Large intestine (tissue), 3 donors: ENCODE measurements at regions not wholly inside any gene's neighbourhood (a gene's known extent, or its start where the extent isn't known, plus 50 kb on each side); places are given as distances from the start of the nearest gene placed in this dataset.

Source experiments
- DNase-seq, 2 donors: peaks; one replicate each; pipeline versions ENCODE4 v3.0.0 to v3.0.0-alpha.2; 2013
- H3K27ac ChIP-seq: one replicate; pipeline ENCODE4 v1.5.1; 2013; ENCODE audit warnings: low read length
- H3K27me3 ChIP-seq: 2 replicates; pipeline ENCODE4 v1.6.1; 2013; ENCODE audit warnings: low read length; ENCODE audit not compliant: control insufficient read depth, insufficient read depth
- H3K36me3 ChIP-seq: 2 replicates; pipeline ENCODE4 v1.6.1; 2013; ENCODE audit warnings: low read length; ENCODE audit not compliant: control insufficient read depth, insufficient read depth
- H3K4me1 ChIP-seq: one replicate; pipeline ENCODE4 v1.6.1; 2013; ENCODE audit warnings: low read length; ENCODE audit not compliant: control insufficient read depth, insufficient read depth
- H3K4me3 ChIP-seq: one replicate; pipeline ENCODE4 v1.5.1; 2013; ENCODE audit warnings: low read length
- H3K9me3 ChIP-seq: one replicate; pipeline ENCODE4 v1.6.1; 2013; ENCODE audit warnings: mild to moderate bottlenecking, low read depth, low read length, moderate library complexity; ENCODE audit not compliant: control insufficient read depth
- WGBS: methylation state at CpG from one replicate; pipeline ENCODE4 v1.1.5; 2013; ENCODE audit warnings: low lambda C conversion rate; ENCODE audit not compliant: insufficient coverage; 5-methylcytosine and 5-hydroxymethylcytosine counted together

GRCh38 chr2:67919490-67919889, 143.3 kb downstream of the C1D start:
- Histone ChIP-seq H3K9me3 (no peaks in the 10 kb centered on the region), H3K4me1 (no peaks in the 10 kb centered on the region), H3K36me3 (no peaks in the 10 kb centered on the region), H3K4me3 (no peak overlapping the region), H3K27ac (no peak overlapping the region), H3K27me3 (no peaks in the 10 kb centered on the region)
- no peak for DNase-seq
- WGBS, result no CpG with 5 or more reads among the region's 1 CpG

GRCh38 chr2:67922080-67922785, 140.6 kb downstream of the C1D start:
- Histone ChIP-seq H3K9me3 (no peaks in the 10 kb centered on the region), H3K36me3 (no peaks in the 10 kb centered on the region), H3K27me3 (no peaks in the 10 kb centered on the region), H3K4me3 (no peak overlapping the region), H3K4me1 (no peaks in the 10 kb centered on the region), H3K27ac (no peak overlapping the region)
- WGBS, result no CpG with 5 or more reads among the region's 4 CpGs
- DNase-seq, result peak in 1 of 2 donors; percentile 18

DNA sequence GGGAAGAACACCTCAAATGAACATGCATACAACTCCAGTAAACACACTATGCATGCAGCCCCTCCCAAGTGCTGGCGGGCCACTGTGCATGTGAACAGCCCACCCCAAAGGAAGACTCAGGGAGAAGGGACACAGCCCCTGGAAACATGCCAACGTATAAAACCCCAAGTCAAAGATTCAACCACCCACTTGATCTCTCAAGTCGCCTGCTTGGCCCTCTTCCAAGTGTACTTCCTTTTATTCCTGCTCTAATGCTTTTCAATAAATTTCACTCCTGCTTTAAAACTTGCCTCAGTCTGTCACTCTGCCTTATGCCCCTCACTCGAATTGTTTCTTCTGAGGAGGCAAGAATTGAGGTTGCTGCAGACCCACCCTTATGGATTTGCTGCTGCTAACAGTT, 139.1 kb downstream of the C1D start:
- Histone ChIP-seq H3K4me3 (no peak overlapping the region), H3K27me3 (no peaks in the 10 kb centered on the region), H3K36me3 (no peaks in the 10 kb centered on the region), H3K9me3 (no peaks in the 10 kb centered on the region), H3K4me1 (no peaks in the 10 kb centered on the region), H3K27ac (no peak overlapping the region)
- no peak for DNase-seq
- WGBS, result 80% methylated on average over 1 of the region's 4 CpGs

- Histone ChIP-seq H3K36me3 (no peaks in the 10 kb centered on the region), H3K9me3 (no peaks in the 10 kb centered on the region)
- 57% methylated on average over 1 of the region's 3 CpGs for WGBS
Observed at GRCh38 chr2:67927501-67927900, 135.3 kb downstream of the C1D start.

DNA sequence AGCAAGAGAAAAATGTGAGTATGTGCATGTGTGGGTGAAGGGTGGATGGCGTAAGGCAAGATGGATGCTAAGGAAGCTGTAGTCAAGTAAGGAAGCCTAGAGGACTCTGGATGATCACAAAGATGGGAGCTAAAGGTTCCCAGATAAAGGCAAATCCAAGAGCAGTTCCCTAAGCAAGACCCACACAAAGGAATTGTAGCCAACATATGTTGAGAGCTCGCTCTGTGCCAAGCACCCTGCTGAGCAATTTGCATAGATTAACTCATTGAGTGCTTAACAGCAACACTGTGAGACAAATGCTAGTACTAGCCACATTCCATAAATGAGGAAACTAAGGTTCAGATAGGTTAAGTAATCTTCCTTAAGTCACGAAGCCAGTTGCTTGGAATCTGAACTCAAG, 132.6 kb downstream of the C1D start:
- Histone ChIP-seq H3K4me1 (no peaks in the 10 kb centered on the region), H3K27ac (no peak overlapping the region), H3K4me3 (no peak overlapping the region), H3K9me3 (no peaks in the 10 kb centered on the region), H3K36me3 (no peaks in the 10 kb centered on the region), H3K27me3 (no peaks in the 10 kb centered on the region)
- no peak for DNase-seq
- no CpG with 5 or more reads among the region's 3 CpGs for WGBS

More at GRCh38 chr2:67927501-67927900, 135.3 kb downstream of the C1D start:
- Histone ChIP-seq H3K27me3 (no peaks in the 10 kb centered on the region), H3K4me3 (no peak overlapping the region), H3K4me1 (no peaks in the 10 kb centered on the region), H3K27ac (no peak overlapping the region)
- DNase-seq, result no peak

GRCh38 chr2:67936969-67937368, 125.8 kb downstream of the C1D start:
- no peak overlapping the region for H3K4me3 ChIP-seq
- 100% methylated on average over 1 of the region's 3 CpGs for WGBS
- H3K4me1 ChIP-seq, result no peaks in the 10 kb centered on the region
- no peaks in the 10 kb centered on the region for H3K36me3 ChIP-seq
- H3K9me3 ChIP-seq, result no peaks in the 10 kb centered on the region
- H3K27me3 ChIP-seq, result no peaks in the 10 kb centered on the region
- DNase-seq, result no peak
- H3K27ac ChIP-seq, result no peak overlapping the region

- DNase-seq, result no peak
- Histone ChIP-seq H3K4me1 (no peaks in the 10 kb centered on the region), H3K27ac (no peak overlapping the region), H3K27me3 (no peaks in the 10 kb centered on the region), H3K9me3 (peaks cover 3% of the 10 kb centered on the region), H3K36me3 (no peaks in the 10 kb centered on the region), H3K4me3 (no peak overlapping the region)
- WGBS, result 100% methylated on average over 1 of the region's 2 CpGs
Observed at GRCh38 chr2:67938053-67938452, 124.8 kb downstream of the C1D start.

- Histone ChIP-seq H3K27me3 (no peaks in the 10 kb centered on the region), H3K9me3 (peaks cover 5% of the 10 kb centered on the region), H3K36me3 (no peaks in the 10 kb centered on the region), H3K4me3 (no peak overlapping the region), H3K4me1 (no peaks in the 10 kb centered on the region), H3K27ac (no peak overlapping the region)
- 90% methylated on average over 3 of the region's 4 CpGs for whole genome bisulfite sequencing
- DNase-seq, result no peak
Observed at GRCh38 chr2:67945056-67945455, 117.7 kb downstream of the C1D start.

GRCh38 chr2:67945940-67946339, 116.9 kb downstream of the C1D start:
- H3K36me3 ChIP-seq, result no peaks in the 10 kb centered on the region
- 100% methylated on average over 1 of the region's 4 CpGs for WGBS
- no peaks in the 10 kb centered on the region for H3K27me3 ChIP-seq
- no peak for DNase-seq
- peaks cover 5% of the 10 kb centered on the region for H3K9me3 ChIP-seq
- no peaks in the 10 kb centered on the region for H3K4me1 ChIP-seq
- no peak overlapping the region for H3K4me3 ChIP-seq
- H3K27ac ChIP-seq, result no peak overlapping the region

- no peak overlapping the region for H3K27ac ChIP-seq
- DNase-seq, result no peak
- H3K36me3 ChIP-seq, result no peaks in the 10 kb centered on the region
- H3K27me3 ChIP-seq, result no peaks in the 10 kb centered on the region
- H3K4me3 ChIP-seq, result no peak overlapping the region
- no peaks in the 10 kb centered on the region for H3K4me1 ChIP-seq
- peaks cover 2% of the 10 kb centered on the region for H3K9me3 ChIP-seq
Observed at GRCh38 chr2:67948057-67948456, 114.7 kb downstream of the C1D start.

DNA sequence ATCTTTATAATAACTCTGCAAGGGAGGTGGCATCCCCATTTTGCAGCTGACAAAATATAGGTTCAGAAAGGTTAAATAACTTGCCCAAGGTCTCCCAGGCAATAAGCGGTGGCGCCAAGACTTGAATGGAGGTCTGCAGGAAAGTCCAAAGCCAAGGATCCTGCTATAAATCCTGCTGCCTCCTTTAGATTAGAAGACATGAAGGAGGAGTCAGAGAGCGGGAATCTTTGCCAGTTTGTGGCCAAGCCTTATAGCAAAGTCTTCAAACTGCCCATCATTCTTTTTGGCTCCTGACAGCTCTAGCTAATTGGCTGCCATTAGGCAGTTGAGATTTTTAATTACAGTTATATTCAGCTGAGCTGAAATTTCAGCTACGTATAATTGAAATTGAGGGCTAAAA, 114.3 kb downstream of the C1D start:
- Histone ChIP-seq H3K27me3 (no peaks in the 10 kb centered on the region), H3K27ac (no peak overlapping the region), H3K36me3 (no peaks in the 10 kb centered on the region), H3K4me1 (no peaks in the 10 kb centered on the region), H3K9me3 (no peaks in the 10 kb centered on the region), H3K4me3 (no peak overlapping the region)
- no peak for DNase-seq
- WGBS, result no CpG with 5 or more reads among the region's 4 CpGs
